Esophagus muscularis mucosa (tissue), 3 donors: ENCODE measurements at regions not wholly inside any gene's neighbourhood (a gene's known extent, or its start where the extent isn't known, plus 50 kb on each side); places are given as distances from the start of the nearest gene placed in this dataset.

Source experiments
- POLR2AphosphoS5 ChIP-seq, 2 donors: sonication (generic); formaldehyde crosslinking; IDR thresholded peaks; one replicate each; pipeline ENCODE4 v1.6.1; 2017; ENCODE audit warnings: antibody characterized with exemption in 2 of 2
- TF ChIP-seq, protein P1 (sequence below), 3 experiments: fragments of 200-600 bp in 2 of 3; fragments of 450-650 bp in 1 of 3; sonication (generic) in 2 of 3; IDR thresholded peaks; one replicate each; pipeline ENCODE4 v1.5.1; 2017 to 2019; ENCODE audit warnings: antibody characterized with exemption in 3 of 3, mild to moderate bottlenecking in 2 of 3, moderate library complexity in 1 of 3

DNA sequence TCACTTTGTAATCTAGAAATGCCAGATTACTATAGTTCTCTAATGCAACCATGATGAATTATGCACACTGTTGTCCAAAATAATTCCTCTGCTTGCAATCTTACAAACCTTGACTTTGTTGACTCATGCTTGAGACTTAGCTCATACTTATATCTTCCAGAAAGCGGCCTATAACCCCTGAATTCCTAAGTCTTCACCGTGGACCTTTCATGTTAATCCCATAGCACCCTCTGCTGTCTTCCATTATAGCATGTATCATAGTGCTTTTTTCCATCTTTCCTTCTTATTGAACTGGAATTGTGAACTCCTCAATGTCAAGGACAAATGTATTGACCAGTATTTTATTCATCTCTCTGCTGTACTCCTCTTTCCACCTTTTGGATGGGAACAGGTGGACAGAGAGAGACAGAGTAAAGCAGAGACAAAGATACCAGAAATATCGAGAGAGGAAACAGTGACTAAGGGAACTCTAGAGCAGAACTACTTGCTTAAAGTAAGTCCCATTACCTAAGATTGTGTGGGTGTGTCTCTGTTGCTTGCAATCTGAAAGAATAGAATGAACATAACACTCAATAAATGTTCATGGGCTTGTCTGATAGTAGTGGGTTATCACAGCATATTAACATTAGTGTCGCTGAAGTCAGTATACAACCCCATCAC is 110.0 kb downstream of the LURAP1L start:
- no peak for TF ChIP-seq POLR2AphosphoS5 (IDR thresholded peaks at IDR 0.05)
- TF ChIP-seq, protein P1, sequence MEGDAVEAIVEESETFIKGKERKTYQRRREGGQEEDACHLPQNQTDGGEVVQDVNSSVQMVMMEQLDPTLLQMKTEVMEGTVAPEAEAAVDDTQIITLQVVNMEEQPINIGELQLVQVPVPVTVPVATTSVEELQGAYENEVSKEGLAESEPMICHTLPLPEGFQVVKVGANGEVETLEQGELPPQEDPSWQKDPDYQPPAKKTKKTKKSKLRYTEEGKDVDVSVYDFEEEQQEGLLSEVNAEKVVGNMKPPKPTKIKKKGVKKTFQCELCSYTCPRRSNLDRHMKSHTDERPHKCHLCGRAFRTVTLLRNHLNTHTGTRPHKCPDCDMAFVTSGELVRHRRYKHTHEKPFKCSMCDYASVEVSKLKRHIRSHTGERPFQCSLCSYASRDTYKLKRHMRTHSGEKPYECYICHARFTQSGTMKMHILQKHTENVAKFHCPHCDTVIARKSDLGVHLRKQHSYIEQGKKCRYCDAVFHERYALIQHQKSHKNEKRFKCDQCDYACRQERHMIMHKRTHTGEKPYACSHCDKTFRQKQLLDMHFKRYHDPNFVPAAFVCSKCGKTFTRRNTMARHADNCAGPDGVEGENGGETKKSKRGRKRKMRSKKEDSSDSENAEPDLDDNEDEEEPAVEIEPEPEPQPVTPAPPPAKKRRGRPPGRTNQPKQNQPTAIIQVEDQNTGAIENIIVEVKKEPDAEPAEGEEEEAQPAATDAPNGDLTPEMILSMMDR (IDR thresholded peaks at IDR 0.05) = peak; percentile 57 to 64 (median 63)
